ENCODE measurements at regions not wholly inside any gene's neighbourhood (a gene's known extent, or its start where the extent isn't known, plus 50 kb on each side); places are given as distances from the start of the nearest gene placed in this dataset.
"Not testable (repeated sequence)": the region's sequence is repeated elsewhere in the genome, so short reads cannot be mapped to it uniquely, and the experiment has no call there.

DNA sequence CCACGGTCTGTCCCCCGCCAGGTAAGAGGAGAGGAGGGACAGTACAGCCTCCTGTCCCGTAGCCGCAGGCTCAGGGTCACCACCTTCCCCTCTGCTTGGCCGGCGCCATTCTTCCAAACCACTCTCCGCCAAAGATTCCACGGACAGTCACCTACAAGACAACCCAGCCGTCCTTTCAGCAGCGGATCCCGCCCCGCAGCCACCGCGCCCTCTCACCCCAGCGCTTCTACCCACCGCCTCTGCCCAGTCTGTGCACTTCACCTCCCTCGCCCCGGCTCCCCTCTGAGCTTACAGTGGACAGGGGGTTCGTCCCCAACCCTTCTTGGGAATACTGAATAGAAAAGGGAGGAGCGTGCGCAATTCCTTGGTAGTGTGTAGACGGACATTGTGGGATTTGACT, 319.6 kb downstream of the FAM72C start:
- DNase-seq, result no peak
- Histone ChIP-seq H3K79me2 (ENCODE audit: insufficient read depth, low read length) (no peaks in the 10 kb centered on the region), H2AFZ (ENCODE audit: low read depth, low read length) (no peak overlapping the region), H3K27me3 (ENCODE audit: insufficient read depth, low read length, poor library complexity) (no peaks in the 10 kb centered on the region), H3K9ac (ENCODE audit: low read depth, low read length) (no peak overlapping the region), H4K20me1 (ENCODE audit: insufficient read depth, low read length) (no peaks in the 10 kb centered on the region), H3K27ac (ENCODE audit: low read length) (no peak overlapping the region), H3K4me1 (ENCODE audit: insufficient read depth, low read length) (no peaks in the 10 kb centered on the region), H3K4me2 (ENCODE audit: insufficient read depth, low read length) (no peak overlapping the region), H3K9me3 (ENCODE audit: insufficient read depth, low read length, severe bottlenecking) (no peaks in the 10 kb centered on the region), H3K36me3 (ENCODE audit: insufficient read depth, low read length) (no peaks in the 10 kb centered on the region), H3K4me3 (ENCODE audit: low read depth in 1 of 2, low read length in 2 of 2) (no peak overlapping the region)
- no peak for ATAC-seq (ENCODE audit: insufficient read depth, low read depth)
- no peak for TF ChIP-seq EZH2 (IDR thresholded peaks at IDR 0.05; ENCODE audit: borderline replicate concordance, low read depth, low read length, severe bottlenecking)
- TF ChIP-seq, protein P1, sequence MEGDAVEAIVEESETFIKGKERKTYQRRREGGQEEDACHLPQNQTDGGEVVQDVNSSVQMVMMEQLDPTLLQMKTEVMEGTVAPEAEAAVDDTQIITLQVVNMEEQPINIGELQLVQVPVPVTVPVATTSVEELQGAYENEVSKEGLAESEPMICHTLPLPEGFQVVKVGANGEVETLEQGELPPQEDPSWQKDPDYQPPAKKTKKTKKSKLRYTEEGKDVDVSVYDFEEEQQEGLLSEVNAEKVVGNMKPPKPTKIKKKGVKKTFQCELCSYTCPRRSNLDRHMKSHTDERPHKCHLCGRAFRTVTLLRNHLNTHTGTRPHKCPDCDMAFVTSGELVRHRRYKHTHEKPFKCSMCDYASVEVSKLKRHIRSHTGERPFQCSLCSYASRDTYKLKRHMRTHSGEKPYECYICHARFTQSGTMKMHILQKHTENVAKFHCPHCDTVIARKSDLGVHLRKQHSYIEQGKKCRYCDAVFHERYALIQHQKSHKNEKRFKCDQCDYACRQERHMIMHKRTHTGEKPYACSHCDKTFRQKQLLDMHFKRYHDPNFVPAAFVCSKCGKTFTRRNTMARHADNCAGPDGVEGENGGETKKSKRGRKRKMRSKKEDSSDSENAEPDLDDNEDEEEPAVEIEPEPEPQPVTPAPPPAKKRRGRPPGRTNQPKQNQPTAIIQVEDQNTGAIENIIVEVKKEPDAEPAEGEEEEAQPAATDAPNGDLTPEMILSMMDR (IDR thresholded peaks at IDR 0.05; ENCODE audit: borderline replicate concordance, extremely low read depth, low read length, poor library complexity, severe bottlenecking), result no peak

DNA sequence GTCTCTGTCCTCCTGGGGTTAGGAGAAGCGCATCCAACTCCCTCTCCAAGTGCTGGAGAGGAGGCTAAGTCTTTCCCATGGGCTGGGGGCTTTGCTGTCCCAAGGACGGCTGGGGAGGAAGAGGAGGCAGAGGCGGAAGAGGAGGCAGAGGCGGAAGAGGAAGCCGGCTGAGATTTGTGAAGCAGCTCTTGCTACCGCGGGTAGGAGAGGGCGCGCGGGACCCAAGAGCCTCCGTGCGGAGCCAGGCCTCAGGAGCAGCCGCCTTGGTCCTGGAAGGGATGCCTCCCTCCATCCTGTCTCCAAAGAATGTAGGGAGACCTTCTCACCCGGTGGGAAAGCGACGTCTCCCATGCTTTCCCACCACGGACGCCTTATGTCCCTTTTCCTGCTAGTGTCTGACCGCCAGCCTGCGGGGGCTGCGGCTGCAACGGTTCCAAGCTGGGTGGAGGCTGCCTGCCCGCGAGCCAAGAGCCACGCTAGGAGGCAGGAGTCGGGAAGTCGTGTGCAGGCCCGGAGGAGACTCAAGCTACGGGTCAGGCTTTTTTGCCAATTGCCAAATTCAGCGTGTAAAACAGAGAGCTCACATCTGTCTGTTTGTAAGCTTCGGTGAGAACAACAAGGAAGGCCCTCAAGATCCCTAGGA, 320.3 kb downstream of the FAM72C start:
- Histone ChIP-seq H3K4me1 (ENCODE audit: insufficient read depth, low read length) (no peaks in the 10 kb centered on the region), H3K9ac (ENCODE audit: low read depth, low read length) (no peak overlapping the region), H4K20me1 (ENCODE audit: insufficient read depth, low read length) (no peaks in the 10 kb centered on the region), H3K27ac (ENCODE audit: low read length) (no peak overlapping the region), H3K4me2 (ENCODE audit: insufficient read depth, low read length) (no peak overlapping the region), H3K27me3 (ENCODE audit: insufficient read depth, low read length, poor library complexity) (no peaks in the 10 kb centered on the region), H3K4me3 (ENCODE audit: low read depth in 1 of 2, low read length in 2 of 2) (no peak overlapping the region), H2AFZ (ENCODE audit: low read depth, low read length) (no peak overlapping the region), H3K36me3 (ENCODE audit: insufficient read depth, low read length) (no peaks in the 10 kb centered on the region), H3K9me3 (ENCODE audit: insufficient read depth, low read length, severe bottlenecking) (no peaks in the 10 kb centered on the region), H3K79me2 (ENCODE audit: insufficient read depth, low read length) (no peaks in the 10 kb centered on the region)
- ATAC-seq (ENCODE audit: insufficient read depth, low read depth) (no peak), DNase-seq (no peak)
- TF ChIP-seq EZH2 (IDR thresholded peaks at IDR 0.05; ENCODE audit: borderline replicate concordance, low read depth, low read length, severe bottlenecking), result no peak
- TF ChIP-seq, protein P1 (IDR thresholded peaks at IDR 0.05; ENCODE audit: borderline replicate concordance, extremely low read depth, low read length, poor library complexity, severe bottlenecking), result no peak

DNA sequence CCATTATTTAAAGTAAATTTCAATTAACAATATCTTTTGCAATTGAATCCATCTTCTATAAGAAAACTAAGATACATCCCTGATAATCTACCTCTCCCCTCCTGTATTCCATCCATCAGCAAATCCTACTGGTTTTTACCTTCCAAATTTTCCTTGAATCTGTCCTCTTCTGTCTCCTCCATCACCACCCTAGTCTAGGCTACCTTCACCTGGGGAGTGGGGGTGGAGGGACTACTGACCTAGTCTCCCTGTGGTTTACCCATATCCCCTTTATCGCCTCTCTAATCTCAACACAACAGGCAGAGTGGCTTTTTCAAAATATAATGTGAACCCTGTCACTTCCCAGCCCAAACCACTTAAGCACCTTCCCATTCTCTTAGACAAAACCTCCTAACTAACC, 327.8 kb downstream of the FAM72C start:
- not testable (repeated sequence) for H3K9me3 ChIP-seq (ENCODE audit: insufficient read depth, low read length, severe bottlenecking); H3K4me1 ChIP-seq (ENCODE audit: insufficient read depth, low read length); ATAC-seq (ENCODE audit: insufficient read depth, low read depth); H3K27ac ChIP-seq (ENCODE audit: low read length); H3K9ac ChIP-seq (ENCODE audit: low read depth, low read length); H3K36me3 ChIP-seq (ENCODE audit: insufficient read depth, low read length); H3K79me2 ChIP-seq (ENCODE audit: insufficient read depth, low read length); H3K4me2 ChIP-seq (ENCODE audit: insufficient read depth, low read length); H4K20me1 ChIP-seq (ENCODE audit: insufficient read depth, low read length); DNase-seq; H2AFZ ChIP-seq (ENCODE audit: low read depth, low read length); H3K27me3 ChIP-seq (ENCODE audit: insufficient read depth, low read length, poor library complexity); H3K4me3 ChIP-seq (ENCODE audit: low read depth in 1 of 2, low read length in 2 of 2)

DNA sequence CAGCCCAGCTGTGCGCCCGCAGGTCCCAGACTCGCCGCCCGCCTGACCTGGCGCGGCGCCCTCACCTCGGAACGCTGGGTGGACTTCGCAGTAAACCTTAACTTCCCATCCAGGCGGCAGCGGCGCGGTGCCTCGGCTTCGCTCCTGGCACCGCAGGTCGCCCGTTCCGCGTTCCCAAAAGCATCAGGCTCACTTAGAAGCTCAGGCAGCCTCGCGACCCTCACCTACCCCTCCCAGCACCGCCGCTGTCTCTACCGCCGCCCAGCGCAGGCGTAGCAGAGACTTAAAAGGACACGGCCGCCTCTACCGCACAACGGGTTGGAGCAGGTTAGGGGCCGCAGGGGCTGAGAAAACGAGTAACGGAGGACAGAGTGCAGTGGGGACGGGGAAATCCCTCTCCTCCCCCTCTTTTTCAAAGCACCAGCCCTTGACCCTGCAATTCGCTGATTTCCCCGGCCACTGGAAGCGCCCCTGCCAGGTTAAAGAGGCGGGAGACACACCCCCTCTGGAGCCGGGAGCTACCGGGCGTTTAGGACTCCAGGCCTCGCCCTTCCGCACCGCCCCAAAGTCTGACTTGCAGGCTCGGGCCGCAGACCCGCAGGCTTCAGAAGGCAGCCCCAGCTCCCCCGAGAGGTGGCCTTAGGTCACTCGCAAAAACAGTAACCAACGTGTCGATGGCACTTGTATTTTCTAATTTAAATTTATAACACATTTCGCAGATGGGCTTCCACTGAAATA, 328.5 kb downstream of the FAM72C start:
- Histone ChIP-seq H3K27ac (ENCODE audit: low read length) (no peak overlapping the region), H3K4me1 (ENCODE audit: insufficient read depth, low read length) (no peaks in the 10 kb centered on the region), H3K4me2 (ENCODE audit: insufficient read depth, low read length) (no peak overlapping the region), H3K79me2 (ENCODE audit: insufficient read depth, low read length) (no peaks in the 10 kb centered on the region), H2AFZ (ENCODE audit: low read depth, low read length) (no peak overlapping the region), H3K9me3 (ENCODE audit: insufficient read depth, low read length, severe bottlenecking) (no peaks in the 10 kb centered on the region), H3K36me3 (ENCODE audit: insufficient read depth, low read length) (no peaks in the 10 kb centered on the region), H4K20me1 (ENCODE audit: insufficient read depth, low read length) (no peaks in the 10 kb centered on the region), H3K27me3 (ENCODE audit: insufficient read depth, low read length, poor library complexity) (no peaks in the 10 kb centered on the region), H3K4me3 (ENCODE audit: low read depth in 1 of 2, low read length in 2 of 2) (no peak overlapping the region), H3K9ac (ENCODE audit: low read depth, low read length) (no peak overlapping the region)
- ATAC-seq (ENCODE audit: insufficient read depth, low read depth) (no peak), DNase-seq (no peak)
- TF ChIP-seq, protein P1 (IDR thresholded peaks at IDR 0.05; ENCODE audit: borderline replicate concordance, extremely low read depth, low read length, poor library complexity, severe bottlenecking), result no peak
- TF ChIP-seq EZH2 (IDR thresholded peaks at IDR 0.05; ENCODE audit: borderline replicate concordance, low read depth, low read length, severe bottlenecking), result no peak
